GM12872 (cell line): ENCODE measurements at regions not wholly inside any gene's neighbourhood (a gene's known extent, or its start where the extent isn't known, plus 50 kb on each side); places are given as distances from the start of the nearest gene placed in this dataset.

Experiments used
- CTCF ChIP-seq: IDR thresholded peaks from 3 replicates; pipeline ENCODE4 v1.5.1; 2011; ENCODE audit warnings: low read depth, mild to moderate bottlenecking, low read length, moderate library complexity; ENCODE audit not compliant: insufficient read depth

- no peak for TF ChIP-seq CTCF
These were observed 110.8 kb upstream of the EEA1 start for GRCh38 chr12:93039930-93040329.

- TF ChIP-seq CTCF, result no peak
These were observed 111.3 kb upstream of the EEA1 start for GRCh38 chr12:93040367-93040766.

- no peak for TF ChIP-seq CTCF
These were observed 112.3 kb upstream of the EEA1 start for GRCh38 chr12:93041416-93041815.

- TF ChIP-seq CTCF, result no peak
These were observed 113.2 kb upstream of the EEA1 start for GRCh38 chr12:93042283-93042682.

GRCh38 chr12:93042684-93043083 lies 113.6 kb upstream of the EEA1 start:
- no peak for TF ChIP-seq CTCF

- TF ChIP-seq CTCF, result no peak
These were observed 114.2 kb upstream of the EEA1 start for GRCh38 chr12:93043192-93043876.

GRCh38 chr12:93043877-93044209 lies 114.7 kb upstream of the EEA1 start:
- TF ChIP-seq CTCF, result no peak
